ENCODE measurements at regions not wholly inside any gene's neighbourhood (a gene's known extent, or its start where the extent isn't known, plus 50 kb on each side); places are given as distances from the start of the nearest gene placed in this dataset.

DNA sequence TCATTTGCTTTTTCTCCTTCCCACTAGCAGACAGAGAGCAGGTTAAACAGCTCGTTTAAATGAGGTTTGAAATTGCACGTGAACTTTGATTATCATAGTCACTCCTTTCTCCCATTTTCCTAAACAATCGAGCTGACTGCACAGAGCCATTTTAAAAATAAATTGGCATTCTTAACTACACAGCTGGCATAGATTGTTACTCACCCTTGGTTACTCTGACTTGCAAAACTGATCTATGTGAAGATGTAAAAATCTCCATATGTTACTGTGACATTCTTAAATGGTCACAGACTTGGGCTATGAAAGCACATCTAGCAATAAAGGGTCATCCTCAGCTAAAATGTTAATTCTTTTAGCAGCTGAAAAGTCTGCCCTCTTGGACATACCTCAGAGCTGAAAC, 368.5 kb downstream of the DTWD2 start:
- Histone ChIP-seq H4K20me1 (ENCODE audit: control insufficient read depth, insufficient read depth, insufficient read length) (no peaks in the 10 kb centered on the region), H2BK5ac (ENCODE audit: insufficient read length, low read length) (no peak overlapping the region), H3K27me3 (ENCODE audit: insufficient read depth, low read length) (no peaks in the 10 kb centered on the region), H3K9me3 (ENCODE audit: control insufficient read depth, low read depth, low read length) (no peaks in the 10 kb centered on the region), H3K4me2 (ENCODE audit: insufficient read depth, insufficient read length, low read length) (no peak overlapping the region), H2BK12ac (ENCODE audit: insufficient read length, low read depth, low read length) (no peak overlapping the region), H3K14ac (ENCODE audit: insufficient read depth, low read length) (no peak overlapping the region), H3K4ac (ENCODE audit: low read depth, low read length) (no peak overlapping the region), H3K23me2 (ENCODE audit: insufficient read length, low read depth, low read length, poor library complexity, severe bottlenecking) (no peaks in the 10 kb centered on the region), H2AFZ (ENCODE audit: low read length) (no peak overlapping the region), H3K23ac (ENCODE audit: insufficient read length, low read depth, low read length) (no peak overlapping the region), H2BK15ac (ENCODE audit: low read depth, low read length) (no peak overlapping the region), H3K4me1 (ENCODE audit: insufficient read depth, low read length) (no peaks in the 10 kb centered on the region), H3T11ph (ENCODE audit: low read length) (no peak overlapping the region), H3K79me1 (ENCODE audit: insufficient read depth, low read depth, low read length, poor library complexity, severe bottlenecking) (no peaks in the 10 kb centered on the region), H2AK5ac (ENCODE audit: insufficient read length, low read length) (no peak overlapping the region), H3K18ac (ENCODE audit: insufficient read length, low read depth, low read length) (no peak overlapping the region), H3K27ac (ENCODE audit: insufficient read length, low read depth, low read length) (no peak overlapping the region), H4K91ac (ENCODE audit: insufficient read length, low read depth, low read length) (no peak overlapping the region), H3K79me2 (ENCODE audit: insufficient read depth, low read length) (no peaks in the 10 kb centered on the region), H3K56ac (ENCODE audit: insufficient read length, low read depth, low read length) (no peak overlapping the region), H2BK120ac (ENCODE audit: low read depth, low read length, poor library complexity, severe bottlenecking) (no peak overlapping the region), H4K8ac (replicated peaks; ENCODE audit: insufficient read length, low read depth, low read length) (no peak overlapping the region), H3K9ac (ENCODE audit: extremely low read depth, insufficient read length, low read length) (no peak overlapping the region), H2BK20ac (ENCODE audit: low read depth, low read length, poor library complexity, severe bottlenecking) (no peak overlapping the region), H4K5ac (ENCODE audit: insufficient read length, low read depth, low read length) (no peak overlapping the region)
- Mint-ChIP-seq H3K9me3 (no peaks in the 10 kb centered on the region), H3K4me1 (no peaks in the 10 kb centered on the region), H3K36me3 (ENCODE audit: insufficient read depth in 1 of 3, low read depth in 3 of 3) (no peaks in the 10 kb centered on the region), H3K27ac (no peak overlapping the region), H3K4me3 (no peak overlapping the region), H3K27me3 (ENCODE audit: low read depth) (no peaks in the 10 kb centered on the region)
- no CpG with 5 or more reads among the region's 3 CpGs for whole genome bisulfite sequencing (ENCODE audit: extremely low coverage, insufficient read length, low lambda C conversion rate)
- DNase-seq: no peak
- TF ChIP-seq, protein P1, sequence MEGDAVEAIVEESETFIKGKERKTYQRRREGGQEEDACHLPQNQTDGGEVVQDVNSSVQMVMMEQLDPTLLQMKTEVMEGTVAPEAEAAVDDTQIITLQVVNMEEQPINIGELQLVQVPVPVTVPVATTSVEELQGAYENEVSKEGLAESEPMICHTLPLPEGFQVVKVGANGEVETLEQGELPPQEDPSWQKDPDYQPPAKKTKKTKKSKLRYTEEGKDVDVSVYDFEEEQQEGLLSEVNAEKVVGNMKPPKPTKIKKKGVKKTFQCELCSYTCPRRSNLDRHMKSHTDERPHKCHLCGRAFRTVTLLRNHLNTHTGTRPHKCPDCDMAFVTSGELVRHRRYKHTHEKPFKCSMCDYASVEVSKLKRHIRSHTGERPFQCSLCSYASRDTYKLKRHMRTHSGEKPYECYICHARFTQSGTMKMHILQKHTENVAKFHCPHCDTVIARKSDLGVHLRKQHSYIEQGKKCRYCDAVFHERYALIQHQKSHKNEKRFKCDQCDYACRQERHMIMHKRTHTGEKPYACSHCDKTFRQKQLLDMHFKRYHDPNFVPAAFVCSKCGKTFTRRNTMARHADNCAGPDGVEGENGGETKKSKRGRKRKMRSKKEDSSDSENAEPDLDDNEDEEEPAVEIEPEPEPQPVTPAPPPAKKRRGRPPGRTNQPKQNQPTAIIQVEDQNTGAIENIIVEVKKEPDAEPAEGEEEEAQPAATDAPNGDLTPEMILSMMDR (conservative IDR thresholded peaks at IDR 0.05): no peak
